GM12878 (cell line): ENCODE measurements at regions not wholly inside any gene's neighbourhood (a gene's known extent, or its start where the extent isn't known, plus 50 kb on each side); places are given as distances from the start of the nearest gene placed in this dataset.

ENCODE experiments used
- ATAC-seq: fragments of 200-7000 bp; cut with Tn5 transposase; 3 replicates; pipeline ENCODE4 v1.9.1; 2020; ENCODE audit warnings: mild to moderate bottlenecking, moderate library complexity
- BruUV-seq: library from RNA; stranded (reverse); fragments of 400-500 nt; replicated peaks from 2 replicates; lab custom pipeline; 2021; lab: Mats Ljungman, UMichigan
- CTCF ChIA-PET: fragments of 300-600 bp; sonication (Branson Sonifier 250); formaldehyde crosslinking; extraction: SDS; loops from one replicate; lab custom pipeline; 2021; ENCODE audit warnings: inconsistent platforms; lab: Yijun Ruan, JAX
- POLR2A ChIA-PET: fragments of 350-600 bp; formaldehyde crosslinking; extraction: SDS; loops from one replicate; lab custom pipeline; 2021; ENCODE audit warnings: inconsistent platforms; lab: Charles Lee
- RAD21 ChIA-PET: fragments of 300-600 bp; sonication (Branson Sonifier 250); formaldehyde crosslinking; loops from one replicate; lab custom pipeline; 2023; ENCODE audit warnings: antibody characterized with exemption; ENCODE audit not compliant: unreplicated experiment; lab: Charles Lee
- SMC1A ChIA-PET: fragments of 300-600 bp; sonication (Branson Sonifier 250); formaldehyde crosslinking; loops from one replicate; lab custom pipeline; 2023; ENCODE audit not compliant: unreplicated experiment, uncharacterized antibody; lab: Charles Lee
- DNase-seq: peaks from one replicate; pipeline ENCODE4 v3.0.0-alpha.2; 2011; ENCODE audit warnings: low read depth, low spot score
- FAIRE-seq: peaks from 3 replicates; lab custom pipeline; 2011; peaks lifted over from hg19 to GRCh38; lab: Jason Lieb, UNC
- H2AFZ ChIP-seq: 2 replicates; pipeline ENCODE4 v1.6.0; 2011; ENCODE audit warnings: low read depth, low read length, control low read depth; ENCODE audit not compliant: control insufficient read depth
- H3K27ac ChIP-seq: 2 replicates; pipeline ENCODE4 v1.5.1; 2011; ENCODE audit warnings: control low read depth; ENCODE audit not compliant: control insufficient read depth, insufficient read depth
- H3K27me3 ChIP-seq, 2 experiments: replicated peaks in 1 of 2; 2 replicates each; pipeline versions ENCODE4 v1.6.0 to v1.6.1; 2011; ENCODE audit warnings: low read length in 1 of 2; ENCODE audit not compliant: control insufficient read depth in 2 of 2, insufficient read depth in 2 of 2
- H3K36me3 ChIP-seq, 2 experiments: 2 replicates each; pipeline ENCODE4 v1.5.1; 2011; ENCODE audit warnings: low read length in 1 of 2; ENCODE audit not compliant: control insufficient read depth in 2 of 2, insufficient read depth in 2 of 2
- H3K4me1 ChIP-seq: 2 replicates; pipeline ENCODE4 v1.6.1; 2011; ENCODE audit warnings: mild to moderate bottlenecking, low read length, moderate library complexity, mixed read lengths; ENCODE audit not compliant: control insufficient read depth, insufficient read depth
- H3K4me2 ChIP-seq: 2 replicates; pipeline ENCODE4 v1.6.0; 2011; ENCODE audit warnings: control low read depth; ENCODE audit not compliant: control insufficient read depth, insufficient read depth
- H3K4me3 ChIP-seq: fragments of 200-600 bp; sonication (generic); 2 replicates; pipeline ENCODE4 v1.5.1; 2016
- H3K79me2 ChIP-seq: 2 replicates; pipeline ENCODE4 v1.6.0; 2011; ENCODE audit warnings: low read length; ENCODE audit not compliant: control insufficient read depth, insufficient read depth
- H3K9ac ChIP-seq: 2 replicates; pipeline ENCODE4 v1.8.0; 2011; ENCODE audit warnings: low read length, control low read depth, mixed read lengths; ENCODE audit not compliant: control insufficient read depth, insufficient read depth
- H3K9me3 ChIP-seq: replicated peaks from 3 replicates; pipeline ENCODE4 v1.5.1; 2011; ENCODE audit warnings: mild to moderate bottlenecking, low read length; ENCODE audit not compliant: control insufficient read depth, insufficient read depth
- H4K20me1 ChIP-seq: 2 replicates; pipeline ENCODE4 v1.6.0; 2011; ENCODE audit not compliant: control insufficient read depth, insufficient read depth
- ATF7 ChIP-seq: fragments of 450-650 bp; IDR thresholded peaks from 2 replicates; pipeline ENCODE4 v1.6.1; 2016; ENCODE audit warnings: low read depth, mild to moderate bottlenecking
- BCLAF1 ChIP-seq: fragments of 450-650 bp; IDR thresholded peaks from 2 replicates; pipeline ENCODE4 v1.6.1; 2017; ENCODE audit warnings: antibody characterized with exemption, mild to moderate bottlenecking, moderate library complexity
- RAD51 ChIP-seq: fragments of 450-650 bp; IDR thresholded peaks from 2 replicates; pipeline ENCODE4 v1.6.1; 2016; ENCODE audit warnings: moderate library complexity, mild to moderate bottlenecking, inconsistent platforms
- RCOR1 ChIP-seq: conservative IDR thresholded peaks from 2 replicates; pipeline ENCODE4 v1.6.1; 2012; ENCODE audit warnings: low read depth, low read length, improper control_type of control experiment
- SKIL ChIP-seq: fragments of 450-650 bp; IDR thresholded peaks from 2 replicates; pipeline ENCODE4 v1.6.1; 2017; ENCODE audit warnings: mild to moderate bottlenecking, low read depth, inconsistent platforms; ENCODE audit not compliant: poor library complexity, severe bottlenecking
- SP1 ChIP-seq: IDR thresholded peaks from one replicate; pipeline ENCODE4 v1.6.1; 2011; ENCODE audit warnings: low read depth, low read length
- SPI1 ChIP-seq: IDR thresholded peaks from 2 replicates; pipeline ENCODE4 v1.6.1; 2011; ENCODE audit warnings: low read depth, mild to moderate bottlenecking, low read length, moderate library complexity, borderline replicate concordance; ENCODE audit not compliant: insufficient read depth
- TARDBP ChIP-seq: IDR thresholded peaks from 2 replicates; pipeline ENCODE4 v1.6.1; 2016; ENCODE audit warnings: borderline replicate concordance
- ZNF384 ChIP-seq: IDR thresholded peaks from 2 replicates; pipeline ENCODE4 v1.6.1; 2012; ENCODE audit warnings: low read depth, mild to moderate bottlenecking, low read length, improper control_type of control experiment, borderline replicate concordance
- ZNF622 ChIP-seq: fragments of 450-650 bp; IDR thresholded peaks from 2 replicates; pipeline ENCODE4 v1.6.1; 2017; ENCODE audit warnings: mild to moderate bottlenecking, inconsistent platforms
- WGBS: methylation state at CpG from one replicate; pipeline ENCODE4 v1.1.6; 2016; ENCODE audit warnings: low lambda C conversion rate; ENCODE audit not compliant: insufficient replicate concordance, insufficient coverage; ENCODE audit errors: missing lambda C conversion rate; 5-methylcytosine and 5-hydroxymethylcytosine counted together
- in situ Hi-C: fragments of 300-500 bp; cut with MboI; formaldehyde crosslinking; loops from 9 replicates; pipeline ENCODE4 v1.14.3; 2018; ENCODE audit warnings: mixed read lengths
- intact Hi-C: fragments of 100-400 bp; cut with micrococcal nuclease; formaldehyde crosslinking; loops from one replicate; pipeline ENCODE4 v1.14.2; 2022; ENCODE audit not compliant: unreplicated experiment

GRCh38 chr12:46571608-46572007, 199.0 kb upstream of the SLC38A2 start:
- TF ChIP-seq ATF7, result no peak
- no peak for TF ChIP-seq ZNF384
- TF ChIP-seq SPI1, result no peak
- TF ChIP-seq RCOR1, result no peak
- no peak for TF ChIP-seq ZNF622
- no peak for TF ChIP-seq TARDBP
- no peak for TF ChIP-seq SKIL
- no peak for TF ChIP-seq SP1
- no peak for TF ChIP-seq BCLAF1
- no peak for TF ChIP-seq RAD51
- TF ChIP-seq, all 136 proteins: peak for 0
- DNase-seq (no peak), FAIRE-seq (no peak), ATAC-seq (no peak)
- in situ Hi-C loops (no loop called here), intact Hi-C loops (no loop called here)
- ChIA-PET RAD21 (no interaction called here), CTCF (interaction anchor here (0.7 kb wide), 1 partner anchor 75 kb away, joined by 3 read pairs; no protein-coding TSS in a partner anchor), POLR2A (interaction anchor here (0.5 kb wide), 1 partner anchor 155 kb away, joined by 7 read pairs; no protein-coding TSS in a partner anchor), SMC1A (interaction anchor here (0.7 to 1.4 kb wide), 3 partner anchors 9 to 443 kb away, joined by 3 to 5 read pairs (median 3); no protein-coding TSS in a partner anchor)
- BruUV-seq, result no TSS peak
- no peak overlapping the region for H3K9ac ChIP-seq
- 62% methylated on average over 3 of the region's 3 CpGs for WGBS
- no peaks in the 10 kb centered on the region for H3K79me2 ChIP-seq
- H3K4me1 ChIP-seq, result no peaks in the 10 kb centered on the region
- no peak overlapping the region for H3K4me3 ChIP-seq
- H3K4me2 ChIP-seq, result no peak overlapping the region
- H3K27ac ChIP-seq, result no peak overlapping the region
- H3K27me3 ChIP-seq, result no peaks in the 10 kb centered on the region
- H2AFZ ChIP-seq, result no peak overlapping the region
- no peaks in the 10 kb centered on the region for H3K36me3 ChIP-seq
- H4K20me1 ChIP-seq, result no peaks in the 10 kb centered on the region
- peaks cover 3% of the 10 kb centered on the region for H3K9me3 ChIP-seq
